ENCODE measurements at regions not wholly inside any gene's neighbourhood (a gene's known extent, or its start where the extent isn't known, plus 50 kb on each side); places are given as distances from the start of the nearest gene placed in this dataset.

DNA sequence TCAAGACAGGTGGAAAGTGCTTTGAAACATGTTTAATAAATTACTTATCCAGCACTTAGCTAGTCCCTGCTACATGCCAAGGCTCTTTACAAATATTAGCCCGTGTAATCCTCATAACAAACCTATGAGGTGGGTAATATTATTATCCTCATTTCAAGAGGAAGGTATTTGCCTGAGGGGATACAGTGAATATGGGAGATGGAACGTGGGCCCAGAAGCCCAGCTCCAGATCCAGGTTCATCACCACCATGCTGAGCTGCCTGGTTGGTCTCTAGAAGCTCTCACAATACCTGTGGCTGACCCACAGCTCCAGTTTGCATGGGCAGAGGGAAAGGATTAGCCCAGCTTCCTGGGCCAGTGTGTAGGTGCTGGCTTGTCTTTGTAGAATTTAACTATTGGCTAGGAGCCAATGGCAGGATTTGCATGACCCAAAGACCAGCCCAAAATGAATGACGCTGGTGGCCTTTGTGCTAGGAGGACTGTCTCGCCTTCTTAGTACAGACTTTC is 61.6 kb upstream of the ATP8B1 start:
- no peak for DNase-seq

DNA sequence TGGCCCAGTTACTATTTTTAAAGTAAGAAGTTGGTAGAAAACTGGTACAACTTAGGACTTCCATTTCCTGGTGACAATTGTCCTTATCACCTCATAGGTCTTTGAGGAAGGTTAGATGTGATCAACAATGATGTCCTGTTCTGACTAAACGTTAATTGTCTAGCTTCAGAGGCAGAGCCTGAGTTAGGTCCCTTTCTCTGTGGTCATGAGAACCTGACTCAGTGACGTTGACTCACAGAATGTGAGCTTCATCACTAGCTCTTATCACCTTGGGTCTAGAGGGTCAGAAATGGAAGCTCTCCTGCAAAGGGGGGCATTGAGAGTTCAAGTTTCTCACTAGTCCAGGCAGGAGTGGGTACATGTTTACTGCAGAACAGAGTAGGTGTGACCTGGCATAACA is 60.6 kb upstream of the ATP8B1 start:
- DNase-seq, result no peak

DNA sequence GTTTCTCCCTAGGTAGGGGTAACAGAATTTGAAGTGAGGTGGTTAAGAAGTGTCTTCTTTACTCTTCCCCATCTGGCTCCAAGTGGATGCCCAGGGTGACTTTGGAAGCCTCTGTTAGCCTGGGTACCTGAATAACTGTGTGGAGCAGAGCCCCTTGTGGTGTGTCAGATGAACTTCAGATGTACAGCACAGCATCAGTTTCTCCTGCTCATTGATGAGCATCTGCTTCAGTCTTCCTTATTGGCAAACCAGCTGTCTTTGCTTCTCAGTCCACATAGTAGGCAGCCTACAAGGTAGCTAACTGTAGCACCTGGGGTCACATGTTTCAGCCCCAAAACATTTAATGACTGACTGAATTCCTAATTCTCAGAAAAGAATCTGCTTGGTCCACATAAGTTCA is 56.2 kb upstream of the ATP8B1 start:
- DNase-seq, result no peak

DNA sequence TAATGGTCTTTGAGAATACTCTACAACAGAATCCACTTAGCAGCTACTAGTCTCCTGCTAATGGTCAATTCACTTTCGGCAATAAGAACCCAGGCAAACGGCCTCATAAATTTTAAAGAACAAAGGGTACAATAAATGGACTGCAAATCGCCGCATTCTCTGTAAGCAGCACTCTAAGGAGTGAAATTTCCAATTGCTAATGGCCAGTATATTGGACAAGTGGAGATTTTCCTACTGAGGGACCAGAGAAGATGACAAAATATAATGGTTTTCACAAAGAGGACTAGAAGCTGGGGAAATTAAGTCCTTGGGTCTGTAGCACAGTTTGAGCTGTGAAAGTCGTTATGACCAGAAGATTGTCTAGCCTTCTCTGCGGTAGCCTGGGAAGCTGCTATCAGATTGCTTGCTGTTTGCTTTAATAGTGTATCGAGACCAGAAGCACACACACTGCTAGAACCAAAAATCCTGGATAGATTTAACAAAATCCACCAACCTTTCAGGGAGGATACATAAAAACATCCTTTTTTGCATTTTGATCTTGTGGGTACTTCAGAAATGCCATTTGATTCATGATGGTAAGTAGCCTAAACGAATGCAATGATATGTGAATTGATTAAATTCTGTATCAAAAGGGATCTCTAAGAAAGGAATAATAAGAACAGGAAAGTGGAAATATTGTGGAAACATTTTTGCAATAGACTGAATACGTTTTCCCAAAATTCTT is 53.6 kb upstream of the ATP8B1 start:
- DNase-seq, result no peak

DNA sequence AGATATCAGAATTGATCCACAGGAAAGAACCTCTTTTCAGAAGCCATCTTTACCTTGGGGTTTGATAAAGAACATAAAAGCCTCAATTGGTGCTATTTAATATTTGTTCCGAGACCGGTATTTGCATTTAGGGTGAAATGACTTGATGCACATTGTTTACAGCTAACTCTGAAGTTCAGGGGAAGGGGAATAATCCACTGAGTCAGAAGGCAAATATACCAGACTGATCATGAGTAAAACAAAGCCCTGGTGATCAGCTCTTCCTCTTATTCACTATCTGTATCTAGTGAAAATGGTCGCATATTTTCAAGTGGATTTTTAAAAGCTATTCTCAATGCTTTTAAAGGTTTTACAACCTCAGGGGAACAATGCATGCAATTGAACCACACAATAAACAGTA is 53.0 kb upstream of the ATP8B1 start:
- DNase-seq, result no peak

DNA sequence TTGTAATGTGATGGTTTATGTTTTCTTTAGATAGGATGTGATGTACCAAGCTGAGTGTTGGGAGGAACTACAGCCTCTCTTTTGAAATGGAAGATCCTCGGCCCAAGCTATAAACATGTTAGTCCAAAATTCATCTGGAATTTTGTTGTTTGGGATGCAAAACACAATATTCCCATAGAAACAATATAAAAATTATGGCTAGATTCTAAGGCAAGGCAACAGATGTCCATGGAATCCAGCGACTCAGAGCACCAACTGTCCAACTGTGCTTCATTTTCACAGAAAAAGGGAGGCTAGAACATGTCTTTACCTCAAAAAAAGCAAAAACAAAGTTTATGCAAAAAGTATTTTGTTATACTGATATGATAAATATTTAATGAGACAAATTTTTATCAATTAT is 52.4 kb upstream of the ATP8B1 start:
- no peak for DNase-seq

DNA sequence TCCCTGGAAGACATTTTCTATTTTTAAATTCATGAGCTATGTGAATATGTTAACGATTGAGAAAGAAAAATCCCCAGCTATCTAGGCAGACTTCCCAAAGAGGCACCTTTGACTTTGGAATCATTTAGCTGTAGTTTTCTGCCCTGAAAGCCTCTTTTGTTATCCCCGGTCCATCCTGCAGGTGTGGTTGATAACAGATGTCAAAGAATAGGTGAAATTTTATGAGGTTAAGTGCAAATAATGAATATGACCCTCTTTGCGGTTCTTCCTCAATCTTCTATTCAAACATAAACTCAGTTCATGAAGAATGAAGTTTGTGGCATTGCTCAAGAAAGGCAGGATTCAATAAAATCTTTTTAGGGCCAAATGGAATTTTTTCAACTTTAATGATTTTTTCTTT is 51.6 kb upstream of the ATP8B1 start:
- no peak for DNase-seq

DNA sequence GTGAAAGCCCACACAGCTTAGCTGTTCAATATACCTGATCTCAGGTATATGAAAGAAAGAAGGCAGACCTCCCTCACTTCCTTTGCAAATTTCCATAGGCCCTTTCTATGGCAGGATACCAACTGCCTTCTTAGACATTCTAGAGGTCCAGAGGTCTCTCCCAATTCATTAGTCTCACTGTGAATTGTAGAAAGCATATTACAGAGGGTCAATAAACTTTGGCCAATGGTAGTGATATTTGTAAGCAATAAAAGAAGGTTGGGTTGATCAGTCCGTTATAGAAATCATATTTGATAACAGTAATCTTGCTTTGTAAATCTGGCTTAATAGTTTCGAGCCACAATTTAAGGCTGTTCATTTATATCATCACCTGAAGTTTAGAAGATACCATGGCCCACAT is 50.7 kb upstream of the ATP8B1 start:
- no peak for DNase-seq

DNA sequence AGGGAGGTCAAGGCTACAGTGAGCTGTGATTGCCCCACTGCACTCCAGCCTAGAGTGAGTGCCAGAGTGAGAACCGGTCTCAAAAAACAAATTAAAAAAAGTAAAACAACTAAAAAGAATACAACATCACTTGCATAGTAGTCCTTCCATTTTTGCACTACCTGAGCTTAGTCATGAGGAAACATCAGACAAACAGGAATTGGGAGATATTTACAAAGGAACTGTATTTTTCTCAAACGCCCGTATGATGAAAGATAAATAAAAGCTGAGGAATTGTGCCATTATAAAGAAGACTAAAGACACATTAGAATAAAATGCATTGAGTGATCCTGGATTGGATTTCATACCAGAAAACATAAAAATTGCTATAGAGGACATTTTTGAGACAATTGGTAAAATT is 50.0 kb upstream of the ATP8B1 start:
- no peak for DNase-seq
